HG03196 (cell line): ENCODE measurements at regions not wholly inside any gene's neighbourhood (a gene's known extent, or its start where the extent isn't known, plus 50 kb on each side); places are given as distances from the start of the nearest gene placed in this dataset.
"Not testable (repeated sequence)": the region's sequence is repeated elsewhere in the genome, so short reads cannot be mapped to it uniquely, and the experiment has no call there.

ENCODE experiments used
- ATAC-seq: cut with Tn5 transposase; IDR thresholded peaks from one replicate; pipeline ENCODE4 v1.9.1; 2021; ENCODE audit not compliant: unreplicated experiment

DNA sequence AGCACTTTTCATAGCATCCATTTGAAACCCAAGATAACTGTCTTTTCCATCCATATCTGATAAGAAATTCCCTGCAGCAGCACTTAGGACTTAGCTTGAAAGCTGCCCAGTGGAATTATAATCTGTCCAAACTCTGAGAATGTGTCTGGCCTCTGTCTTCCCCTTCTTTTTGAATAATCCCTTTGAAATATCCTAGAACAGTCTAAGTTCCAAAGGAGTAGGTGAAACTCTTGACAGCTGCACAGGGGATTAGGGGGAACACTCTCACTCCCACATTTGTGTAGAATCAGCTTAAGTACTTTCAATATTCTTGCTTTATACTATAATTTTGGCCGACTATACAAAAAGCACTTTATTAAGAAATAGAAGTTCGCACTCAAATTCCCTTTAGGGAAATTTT is 157.7 kb downstream of the PAPSS1 start:
- no peak for ATAC-seq

DNA sequence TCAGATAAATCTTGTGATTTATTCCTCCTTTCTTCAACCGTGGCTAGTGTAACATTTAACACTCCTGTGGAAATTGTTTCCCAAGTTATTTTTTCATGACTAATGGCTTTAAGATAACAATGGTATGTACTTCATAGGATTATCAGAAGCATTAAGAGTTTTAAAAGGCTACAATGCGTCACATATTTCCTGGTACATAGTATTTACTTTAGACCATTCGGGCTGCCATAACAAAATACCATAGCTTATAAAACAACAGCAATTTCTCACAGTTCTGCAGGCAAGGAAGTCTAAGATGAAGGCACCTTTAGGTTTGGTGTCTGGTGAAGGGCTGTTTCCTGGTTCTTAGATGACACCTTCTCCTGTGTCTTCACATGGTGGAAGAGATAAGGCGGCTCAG is 158.6 kb downstream of the PAPSS1 start:
- ATAC-seq = no peak

DNA sequence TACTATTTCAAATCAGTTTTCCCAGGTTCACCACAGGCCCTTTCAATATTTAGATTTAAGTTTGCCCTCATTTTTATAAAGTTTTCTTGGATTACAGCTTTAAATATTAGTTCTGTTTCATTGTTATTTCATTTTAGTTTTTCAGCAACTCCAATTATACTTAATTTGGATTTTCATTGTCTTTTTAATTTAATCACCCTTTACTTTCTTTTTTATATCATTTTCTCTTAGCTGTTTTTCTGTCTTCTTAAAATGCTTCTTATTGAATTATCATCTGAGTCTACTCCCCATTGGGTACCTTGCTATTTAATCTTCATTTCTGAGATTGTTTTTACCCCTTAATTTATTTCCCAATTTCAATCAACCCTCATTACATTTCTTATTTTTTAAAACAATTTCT is 160.4 kb downstream of the PAPSS1 start:
- no peak for ATAC-seq

DNA sequence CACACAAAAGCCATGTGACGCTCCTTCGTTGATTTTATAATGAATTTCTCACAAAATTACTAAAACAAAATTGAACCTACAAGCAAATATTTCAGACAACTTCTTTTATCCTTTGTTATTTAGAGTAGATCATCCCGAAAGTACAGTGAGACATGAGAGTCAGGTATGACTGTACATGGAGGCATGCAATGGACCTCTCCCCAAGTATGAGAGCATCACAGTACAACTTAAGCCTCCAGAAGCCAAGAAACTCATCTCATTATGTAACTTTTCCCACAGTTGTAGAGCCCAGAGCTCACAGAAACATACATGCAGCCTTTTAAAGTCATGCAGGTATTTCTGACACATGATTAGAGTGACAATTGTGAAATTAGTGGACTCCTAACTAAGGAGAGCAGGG is 167.7 kb downstream of the PAPSS1 start:
- no peak for ATAC-seq

DNA sequence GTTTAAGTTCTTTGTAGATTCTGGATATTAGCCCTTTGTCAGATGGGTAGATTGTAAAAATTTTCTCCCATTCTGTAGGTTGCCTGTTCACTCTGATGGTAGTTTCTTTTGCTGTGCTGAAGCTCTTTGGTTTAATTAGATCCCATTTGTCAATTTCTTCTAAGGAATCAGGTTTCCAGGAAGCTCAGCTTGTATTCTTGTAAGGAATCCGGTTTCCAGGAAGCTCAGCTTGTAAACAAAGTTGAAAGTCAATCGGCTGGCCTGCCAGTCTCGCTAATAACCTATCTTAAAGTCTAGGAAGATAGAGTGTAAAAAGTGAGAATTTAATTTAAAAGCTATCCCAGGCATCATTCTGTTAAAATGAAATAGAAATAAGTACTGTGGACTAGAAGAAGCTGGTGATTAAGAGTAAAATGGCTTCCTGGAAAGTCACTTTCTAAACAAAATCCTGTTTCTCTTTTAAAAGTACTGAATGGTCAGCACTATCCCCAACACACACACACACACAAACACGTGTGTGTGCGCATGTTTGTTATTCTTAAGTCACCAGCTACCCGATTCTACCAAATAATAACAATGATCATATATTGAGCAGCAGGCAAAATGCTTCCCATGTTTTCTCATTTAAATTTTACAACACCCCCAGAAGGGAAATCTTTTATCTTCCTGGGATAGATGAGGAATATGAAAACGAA is 171.7 kb downstream of the PAPSS1 start:
- no peak for ATAC-seq

DNA sequence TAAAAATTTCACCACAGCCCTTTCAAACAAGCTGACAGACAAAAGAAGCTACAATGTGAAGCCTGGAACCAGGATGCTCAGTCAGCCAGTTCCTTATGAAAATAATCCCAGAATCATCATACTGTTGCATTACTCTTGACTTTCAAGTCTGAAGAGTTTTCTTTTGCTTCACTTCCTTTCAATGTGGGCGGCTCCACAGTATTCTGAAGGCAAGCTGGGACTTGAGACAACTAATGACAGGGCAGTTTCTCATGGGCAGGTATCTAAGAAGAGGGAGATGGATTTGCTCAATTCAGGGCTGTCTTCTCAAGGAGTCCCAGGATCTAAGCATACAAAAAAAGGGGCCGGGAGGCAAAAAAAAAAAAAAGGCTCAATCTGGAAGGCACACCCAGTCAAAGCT is 173.4 kb downstream of the PAPSS1 start:
- ATAC-seq = no peak

DNA sequence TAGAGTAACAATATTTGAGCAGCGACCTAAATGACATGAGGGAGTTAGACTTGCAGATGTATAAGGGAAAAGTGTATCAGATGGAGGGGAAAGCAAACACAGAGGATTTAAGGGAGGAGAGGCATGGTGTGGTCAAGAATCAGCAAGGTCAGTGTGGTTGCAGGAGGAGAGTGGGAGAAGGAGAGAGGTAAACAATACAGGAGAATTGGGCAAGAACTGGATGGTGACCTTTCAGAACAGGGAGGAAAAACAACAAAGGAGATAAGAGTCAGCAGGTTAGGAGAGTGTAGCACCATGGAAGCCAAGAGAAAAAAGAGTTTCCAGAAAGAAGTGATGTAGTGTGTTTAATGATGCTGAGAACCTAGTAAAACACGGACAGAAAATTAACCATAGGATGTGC is 178.5 kb downstream of the PAPSS1 start:
- no peak for ATAC-seq

DNA sequence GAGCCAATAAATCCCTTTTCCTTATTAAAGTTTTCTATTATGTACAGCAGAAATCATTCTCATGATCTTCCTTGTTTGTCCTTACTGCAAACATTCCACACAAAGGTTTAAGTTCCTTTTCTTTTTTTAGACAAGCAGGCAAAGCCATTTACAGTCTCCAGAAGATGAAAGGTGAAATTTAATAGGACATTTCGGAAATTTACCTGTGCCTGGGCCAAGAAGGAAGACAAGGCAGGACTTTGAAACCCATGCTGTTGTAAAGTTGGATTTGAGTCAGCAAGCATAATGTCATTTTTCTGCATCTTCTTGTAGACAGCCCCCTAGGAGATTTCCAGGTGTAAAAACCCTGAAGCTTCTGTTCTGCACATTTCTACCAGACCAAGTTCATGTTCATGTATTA is 188.1 kb downstream of the PAPSS1 start:
- no peak for ATAC-seq

DNA sequence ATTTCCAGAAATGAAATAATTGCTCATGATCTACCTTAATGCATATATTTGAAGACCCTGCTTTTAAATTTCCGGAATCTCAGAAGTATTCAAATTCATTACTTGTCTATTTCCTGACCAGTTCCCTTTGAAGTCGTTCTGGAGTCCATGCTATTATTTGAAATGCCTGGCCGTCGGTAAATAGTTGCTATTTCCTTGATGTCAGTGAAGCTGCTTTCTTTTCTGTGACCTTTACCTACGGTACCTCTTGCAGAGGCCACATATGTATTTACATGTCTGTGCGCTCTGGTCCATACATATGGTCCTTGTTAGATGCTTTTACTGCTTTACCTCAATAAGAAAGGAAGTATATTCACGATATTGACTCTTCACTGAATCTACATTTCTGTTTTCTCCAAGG is 199.7 kb downstream of the PAPSS1 start:
- no peak for ATAC-seq

DNA sequence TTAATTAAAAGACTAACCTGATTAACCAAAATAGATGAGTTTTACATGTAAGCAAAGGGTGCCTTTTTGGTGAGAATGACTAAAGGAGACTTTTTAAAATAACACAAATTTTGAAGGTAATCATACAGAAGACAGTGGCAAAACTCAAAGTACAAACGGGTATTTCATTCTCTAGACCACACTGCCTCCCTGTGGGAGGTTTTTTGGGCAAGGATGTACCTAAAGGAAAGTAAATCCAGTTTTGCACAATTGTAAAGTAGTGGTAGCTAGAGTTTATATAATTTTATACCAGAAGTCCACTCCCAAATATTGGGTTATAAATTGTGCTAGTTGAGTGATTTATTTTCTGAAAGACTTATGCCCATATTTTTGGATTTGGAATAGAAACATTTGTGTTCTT is 201.0 kb downstream of the PAPSS1 start:
- ATAC-seq = no peak

DNA sequence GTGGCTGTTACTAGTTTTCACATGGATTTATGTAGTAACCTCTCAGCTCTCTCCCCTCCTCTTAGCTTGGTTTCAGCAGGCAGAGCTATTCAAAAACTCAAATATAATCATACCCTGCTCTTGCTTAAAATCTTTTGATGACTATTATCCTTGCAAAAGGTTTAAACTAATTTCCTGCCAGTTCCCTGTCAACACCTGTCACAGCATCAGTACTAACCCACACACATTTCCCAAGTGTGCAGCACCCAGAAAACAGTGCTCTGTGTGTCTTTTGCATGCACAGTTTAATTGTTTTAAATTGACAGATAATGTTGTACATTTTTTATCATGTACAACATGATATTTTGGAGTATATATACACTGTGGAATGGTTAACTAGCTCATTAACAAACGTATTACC is 202.0 kb downstream of the PAPSS1 start:
- ATAC-seq = no peak

DNA sequence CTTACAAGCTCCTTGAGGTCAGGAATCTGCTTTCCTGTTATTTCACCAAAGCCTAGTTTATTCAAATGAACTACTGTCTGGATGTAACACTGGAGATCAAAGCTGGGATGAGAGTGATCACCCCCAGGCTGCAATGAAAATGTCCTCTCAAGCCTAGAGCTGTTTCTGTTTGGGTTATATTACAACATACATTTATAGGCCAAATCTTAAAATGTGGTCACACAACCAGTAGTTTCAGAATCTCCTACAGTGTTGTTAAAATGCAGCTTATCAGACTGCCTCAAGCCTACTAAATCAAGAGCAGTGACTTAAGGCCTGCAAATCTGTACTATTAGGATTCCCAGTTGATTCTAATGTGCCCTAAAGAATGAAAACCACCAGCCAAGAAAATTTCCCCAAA is 207.5 kb downstream of the PAPSS1 start:
- ATAC-seq = no peak

DNA sequence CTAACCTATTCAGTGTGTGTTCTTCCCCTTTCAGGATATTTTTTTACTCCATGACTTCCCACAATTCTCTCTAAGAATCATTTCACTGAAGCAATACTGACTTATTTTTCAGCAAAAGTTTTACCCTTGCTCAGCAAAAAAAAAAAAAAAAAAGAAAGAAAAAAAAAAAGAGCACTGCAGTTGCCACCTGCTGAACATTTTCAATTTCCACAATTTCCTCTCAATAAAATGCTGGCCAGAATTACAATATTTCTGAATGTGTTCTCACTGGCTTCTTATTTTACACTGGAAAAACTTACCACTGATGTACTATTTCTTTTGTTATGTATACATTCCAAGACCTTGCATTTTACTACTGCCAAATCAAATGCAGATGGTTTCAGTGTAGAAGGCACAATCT is 210.4 kb downstream of the PAPSS1 start:
- no peak for ATAC-seq

DNA sequence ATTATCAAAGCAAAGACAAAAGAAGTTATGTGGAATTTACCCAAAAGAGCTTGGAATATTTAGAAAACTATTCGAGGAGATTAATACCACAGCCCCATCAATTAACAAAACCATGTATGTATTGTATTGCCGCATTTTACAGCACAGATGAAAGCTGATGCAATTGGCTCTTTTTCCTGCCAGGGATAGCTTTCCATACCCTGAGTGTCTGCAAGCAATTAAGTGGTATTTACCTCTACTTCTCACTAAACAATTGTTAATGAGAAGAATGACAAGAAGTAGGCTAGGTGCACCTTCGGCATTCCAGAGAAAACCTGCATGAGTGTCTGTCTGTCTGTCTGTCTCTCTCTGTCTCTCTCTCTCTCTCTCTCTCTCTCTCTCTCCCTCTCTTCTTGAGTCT is 219.5 kb downstream of the PAPSS1 start:
- no peak for ATAC-seq

DNA sequence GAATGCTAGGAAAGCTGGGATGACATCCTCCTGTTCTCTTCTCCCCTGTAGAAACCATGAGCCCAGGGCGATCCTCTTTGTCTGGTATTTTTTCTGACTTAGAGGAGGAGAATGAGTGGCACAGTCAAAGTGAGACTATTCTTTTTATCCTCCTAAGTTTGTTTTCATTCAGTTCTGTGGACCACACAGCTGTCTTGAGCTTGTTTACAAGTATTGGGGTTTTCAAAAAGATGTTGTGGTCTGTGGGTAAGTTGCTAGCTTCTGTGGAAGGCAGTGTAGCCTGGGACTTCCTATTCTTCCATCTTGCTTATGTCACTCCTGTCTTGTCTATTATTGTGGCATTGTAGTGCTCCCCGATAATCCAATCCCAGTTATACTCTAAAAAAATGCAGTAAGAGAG is 223.0 kb downstream of the PAPSS1 start:
- no peak for ATAC-seq

DNA sequence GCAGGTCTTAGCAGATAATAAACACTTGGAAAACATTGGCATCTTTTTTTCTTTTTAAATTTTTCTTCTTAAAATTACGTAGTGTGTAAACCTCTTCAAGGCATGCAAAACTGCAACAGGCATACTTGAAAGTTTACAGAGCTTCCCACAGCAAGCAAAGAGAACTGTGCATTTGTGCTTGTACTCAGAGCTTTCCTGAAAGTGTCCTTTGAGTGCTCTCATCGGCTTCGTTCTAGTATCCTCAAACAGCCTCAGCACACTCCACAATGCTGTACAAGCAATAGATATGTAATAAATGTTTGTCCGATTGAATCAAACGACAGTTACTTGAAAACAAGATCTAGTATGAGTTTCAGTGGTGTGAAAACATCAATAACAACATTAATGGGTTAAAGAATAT is 227.5 kb downstream of the PAPSS1 start:
- no peak for ATAC-seq

DNA sequence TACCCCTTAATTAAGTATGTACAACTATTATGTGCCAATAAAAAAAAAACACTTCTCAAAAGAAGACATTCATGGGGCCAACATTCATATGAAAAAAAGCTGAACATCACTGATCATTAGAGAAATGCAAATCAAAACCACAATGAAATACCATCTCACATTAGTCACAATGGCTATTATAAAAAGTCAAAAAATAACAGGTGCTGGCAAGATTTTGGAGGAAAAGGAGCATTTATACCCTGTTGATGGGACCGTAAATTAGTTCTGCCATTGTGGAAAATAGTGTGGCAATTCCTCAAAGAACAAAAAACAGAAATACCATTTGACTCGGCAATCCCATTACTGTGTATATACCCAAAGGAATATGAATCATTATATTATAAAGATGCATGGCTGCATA is 229.9 kb downstream of the PAPSS1 start:
- no peak for ATAC-seq

DNA sequence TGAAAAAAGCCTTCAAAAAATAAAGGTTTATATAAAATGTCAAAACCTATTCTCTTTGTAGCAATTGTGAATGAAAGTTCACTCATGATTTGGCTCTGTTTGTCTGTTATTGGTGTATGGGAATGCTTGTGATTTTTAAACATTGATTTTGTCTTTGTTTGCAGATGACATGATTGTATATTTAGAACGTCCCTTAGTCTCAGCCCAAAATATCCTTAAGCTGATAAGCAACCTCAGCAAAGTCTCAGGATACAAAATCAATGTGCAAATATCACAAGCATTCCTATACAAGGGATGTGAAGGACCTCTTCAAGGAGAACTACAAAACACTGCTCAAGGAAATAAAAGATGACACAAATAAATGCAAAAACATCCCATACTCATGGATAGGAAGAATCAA is 236.4 kb downstream of the PAPSS1 start:
- ATAC-seq = not testable (repeated sequence)

DNA sequence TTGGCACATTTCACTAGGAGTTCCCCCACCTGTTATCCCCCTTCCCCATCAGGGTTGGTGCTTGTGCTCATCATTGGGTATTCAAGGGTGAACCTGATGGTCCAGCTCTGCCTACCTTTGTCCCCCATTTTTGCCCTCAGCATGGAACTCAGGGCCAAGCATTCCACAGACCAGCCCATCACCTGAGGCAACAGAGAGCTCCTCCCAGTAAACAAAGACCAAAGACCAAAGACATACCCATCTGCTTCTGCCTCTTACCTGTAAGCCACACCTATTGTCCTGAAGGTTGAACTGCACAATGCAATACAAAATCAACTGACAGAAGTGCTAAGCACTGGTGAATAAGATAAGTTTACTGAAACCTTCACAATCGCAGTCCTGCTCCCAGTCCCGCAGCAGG is 237.5 kb downstream of the PAPSS1 start:
- ATAC-seq = no peak

DNA sequence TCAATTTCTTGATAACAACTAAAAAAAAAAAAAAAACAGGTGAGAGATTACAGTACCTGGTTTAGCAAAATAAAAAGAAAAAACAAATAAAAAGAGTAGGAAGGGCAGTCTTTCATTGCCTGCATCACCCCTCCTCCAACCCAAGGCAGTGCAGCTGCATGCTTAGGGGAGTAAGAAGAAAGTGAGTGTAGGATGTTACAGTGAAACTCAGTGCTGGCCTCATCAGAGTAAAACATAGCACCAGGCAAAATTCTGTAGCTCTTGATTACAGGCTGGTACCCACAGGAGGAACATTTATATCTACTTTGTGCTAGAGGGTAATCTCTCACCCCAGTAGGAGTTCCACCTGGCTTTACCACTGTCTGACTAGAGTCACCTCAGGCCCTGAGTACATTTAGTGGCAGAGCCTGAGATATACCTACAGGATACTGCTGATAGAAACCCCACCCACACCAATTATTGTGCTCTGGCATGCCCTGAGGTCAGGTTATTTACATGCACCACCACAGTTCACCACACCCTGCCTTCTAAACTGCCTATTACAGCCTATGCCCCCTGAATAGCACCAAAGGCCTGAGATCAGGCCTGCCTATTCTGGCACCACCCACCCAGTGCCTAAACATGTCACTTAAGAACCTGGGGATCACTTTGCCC is 241.6 kb downstream of the PAPSS1 start:
- no peak for ATAC-seq

DNA sequence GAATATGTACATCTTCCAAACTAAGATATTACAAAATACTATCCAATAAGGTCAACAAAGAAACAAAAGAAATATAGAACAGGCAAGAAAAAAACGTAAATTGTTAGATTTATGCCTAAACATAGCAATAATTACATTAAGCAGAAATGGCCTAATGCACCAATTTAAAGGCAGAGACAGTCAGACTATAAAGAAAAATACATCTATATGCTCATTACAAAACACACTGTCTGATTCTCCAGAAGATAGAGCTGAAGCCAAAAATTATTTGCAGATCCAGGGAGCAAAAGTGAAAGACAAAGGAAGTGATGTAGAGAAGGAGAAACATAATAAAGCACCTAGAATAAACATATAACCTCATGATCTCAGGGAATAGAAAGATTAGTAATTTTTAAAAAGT is 246.9 kb downstream of the PAPSS1 start:
- no peak for ATAC-seq

DNA sequence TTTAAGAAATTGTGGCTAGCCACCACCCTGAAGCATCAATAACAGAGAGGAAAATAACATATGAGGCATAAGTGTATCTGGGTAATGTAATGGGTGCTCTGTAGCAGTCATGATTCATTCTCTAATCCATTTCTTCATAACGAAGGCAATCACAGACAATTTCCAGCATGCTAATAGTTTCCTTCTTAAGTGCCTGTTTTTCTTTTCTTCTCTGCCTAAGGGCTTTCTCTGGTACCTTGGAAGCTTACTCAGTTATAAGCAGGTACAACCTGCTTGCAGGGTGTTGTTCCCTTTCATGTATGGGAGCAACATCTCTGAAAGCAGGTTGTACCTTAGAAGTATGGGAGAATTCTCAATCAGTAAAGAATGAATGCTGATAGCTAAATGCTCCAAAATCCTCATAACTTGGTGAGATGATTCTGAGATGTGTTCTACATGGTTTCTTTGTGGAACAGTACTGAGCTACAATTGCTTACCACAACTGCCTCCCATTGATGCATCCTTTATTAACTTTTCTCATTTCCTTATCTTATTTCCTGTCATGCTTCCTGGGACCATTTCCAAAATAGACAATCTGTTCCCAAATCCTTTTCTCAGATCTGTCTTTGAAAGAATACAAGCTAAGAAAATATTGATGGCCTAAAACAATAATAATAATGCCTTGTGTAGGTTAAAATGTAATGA is 247.6 kb downstream of the PAPSS1 start:
- no peak for ATAC-seq

DNA sequence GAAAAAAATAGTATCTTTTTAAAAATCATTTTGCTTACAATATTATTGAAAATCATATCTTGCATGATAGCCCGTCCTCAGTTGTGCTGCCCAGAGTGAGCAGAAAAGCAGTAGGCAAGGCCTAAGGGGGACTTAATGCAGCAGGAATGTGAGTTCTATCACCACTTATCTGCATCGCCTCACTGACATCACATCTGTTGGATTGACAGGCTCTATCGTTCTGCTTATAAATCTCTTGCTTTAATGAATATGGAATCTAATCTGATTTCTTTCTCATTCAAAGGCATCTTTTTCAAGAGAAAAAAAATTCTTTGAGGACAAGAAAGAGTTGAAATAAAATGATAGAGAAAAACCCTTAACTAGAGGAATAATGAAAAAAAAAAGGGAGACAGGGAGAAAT is 249.9 kb downstream of the PAPSS1 start:
- ATAC-seq = no peak
